HL-60 (cell line): ENCODE measurements at regions not wholly inside any gene's neighbourhood (a gene's known extent, or its start where the extent isn't known, plus 50 kb on each side); places are given as distances from the start of the nearest gene placed in this dataset.

ENCODE experiments used
- POLR2AphosphoS5 ChIP-seq: IDR thresholded peaks from 2 replicates; pipeline ENCODE4 v1.6.1; 2012; ENCODE audit warnings: low read depth
- SPI1 ChIP-seq: IDR thresholded peaks from 2 replicates; pipeline ENCODE4 v1.6.1; 2012; ENCODE audit warnings: low read depth, mild to moderate bottlenecking, borderline replicate concordance
- TF ChIP-seq, protein P1 (sequence below): IDR thresholded peaks from one replicate; pipeline ENCODE4 v1.5.1; 2011; ENCODE audit warnings: low read length, control low read depth, inconsistent platforms; ENCODE audit not compliant: insufficient read depth

DNA sequence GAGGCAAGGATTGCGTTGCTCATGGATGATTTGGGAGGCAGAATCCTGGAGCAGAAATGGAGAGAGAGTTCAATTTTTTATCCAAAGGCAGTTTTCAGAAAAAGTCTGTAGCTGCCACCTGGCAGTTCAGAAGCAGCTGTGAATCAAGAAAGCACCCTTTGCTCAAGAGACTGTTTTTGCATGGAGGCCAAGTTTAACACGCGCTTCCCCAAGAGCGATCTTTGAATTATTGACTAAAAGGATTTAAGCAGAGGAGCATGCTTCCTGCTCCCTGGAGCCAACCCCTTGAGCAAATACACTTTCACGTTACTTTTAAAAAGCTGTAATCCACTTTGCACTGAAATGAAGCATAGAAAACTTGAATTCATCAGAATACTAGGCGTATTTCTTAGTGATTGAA lies 252.4 kb downstream of the RNF144A start:
- TF ChIP-seq, protein P1, sequence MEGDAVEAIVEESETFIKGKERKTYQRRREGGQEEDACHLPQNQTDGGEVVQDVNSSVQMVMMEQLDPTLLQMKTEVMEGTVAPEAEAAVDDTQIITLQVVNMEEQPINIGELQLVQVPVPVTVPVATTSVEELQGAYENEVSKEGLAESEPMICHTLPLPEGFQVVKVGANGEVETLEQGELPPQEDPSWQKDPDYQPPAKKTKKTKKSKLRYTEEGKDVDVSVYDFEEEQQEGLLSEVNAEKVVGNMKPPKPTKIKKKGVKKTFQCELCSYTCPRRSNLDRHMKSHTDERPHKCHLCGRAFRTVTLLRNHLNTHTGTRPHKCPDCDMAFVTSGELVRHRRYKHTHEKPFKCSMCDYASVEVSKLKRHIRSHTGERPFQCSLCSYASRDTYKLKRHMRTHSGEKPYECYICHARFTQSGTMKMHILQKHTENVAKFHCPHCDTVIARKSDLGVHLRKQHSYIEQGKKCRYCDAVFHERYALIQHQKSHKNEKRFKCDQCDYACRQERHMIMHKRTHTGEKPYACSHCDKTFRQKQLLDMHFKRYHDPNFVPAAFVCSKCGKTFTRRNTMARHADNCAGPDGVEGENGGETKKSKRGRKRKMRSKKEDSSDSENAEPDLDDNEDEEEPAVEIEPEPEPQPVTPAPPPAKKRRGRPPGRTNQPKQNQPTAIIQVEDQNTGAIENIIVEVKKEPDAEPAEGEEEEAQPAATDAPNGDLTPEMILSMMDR: no peak
- no peak for TF ChIP-seq POLR2AphosphoS5
- no peak for TF ChIP-seq SPI1
